ENCODE measurements at regions not wholly inside any gene's neighbourhood (a gene's known extent, or its start where the extent isn't known, plus 50 kb on each side); places are given as distances from the start of the nearest gene placed in this dataset.

GRCh38 chr11:120054016-120054752 is 83.7 kb downstream of the TRIM29 start:
- H3K4me2 ChIP-seq = no peak overlapping the region
- no peaks in the 10 kb centered on the region for H3K36me3 ChIP-seq (ENCODE audit: insufficient read depth)
- H3K27ac Mint-ChIP-seq = no peak overlapping the region
- no peak overlapping the region for H3K4me3 Mint-ChIP-seq
- no peak overlapping the region for H3K4me3 ChIP-seq
- H3K9me3 Mint-ChIP-seq = peaks cover 16% of the 10 kb centered on the region
- H3K27ac ChIP-seq (ENCODE audit: low read depth) = no peak overlapping the region
- no peak overlapping the region for H2AFZ ChIP-seq
- H3K27me3 ChIP-seq (ENCODE audit: insufficient read depth) = no peaks in the 10 kb centered on the region
- H3K4me1 ChIP-seq (ENCODE audit: insufficient read depth) = peaks cover 34% of the 10 kb centered on the region
- peaks cover 28% of the 10 kb centered on the region for H3K9me2 ChIP-seq (ENCODE audit: insufficient read depth)
- H3K27me3 Mint-ChIP-seq (ENCODE audit: insufficient read depth, low read depth, poor library complexity) = peaks cover 17% of the 10 kb centered on the region
- no peak for DNase-seq (ENCODE audit: low spot score)
- ATAC-seq = no peak
- H3K36me3 Mint-ChIP-seq (ENCODE audit: low read depth) = peaks cover 4% of the 10 kb centered on the region; the same call in 1 of the 3 replicates
- peaks cover 13% of the 10 kb centered on the region; the same call in 1 of the 2 replicates for H3F3A ChIP-seq (replicated peaks; ENCODE audit: low read depth)
- H4K20me1 ChIP-seq (replicated peaks; ENCODE audit: insufficient read depth) = no peaks in the 10 kb centered on the region
- no peak for TF ChIP-seq ZNF114 (CRISPR knock-in tag; IDR thresholded peaks at IDR 0.05)
- TF ChIP-seq EZH2phosphoT487 (IDR thresholded peaks at IDR 0.05; ENCODE audit: unreplicated experiment) = no peak
- TF ChIP-seq STAT1 (IDR thresholded peaks at IDR 0.05; ENCODE audit: unreplicated experiment) = no peak
- TF ChIP-seq CTCF (conservative IDR thresholded peaks at IDR 0.05; ENCODE audit: low read depth in 2 of 2) = no peak
- TF ChIP-seq CREB1 (CRISPR knock-in tag; IDR thresholded peaks at IDR 0.05; ENCODE audit: low read depth) = no peak
- TF ChIP-seq NANOG (IDR thresholded peaks at IDR 0.05; ENCODE audit: borderline replicate concordance) = no peak
- no peak for TF ChIP-seq ETS1 (IDR thresholded peaks at IDR 0.05)
- H3K79me2 ChIP-seq (replicated peaks; ENCODE audit: insufficient read depth) = no peaks in the 10 kb centered on the region
- H3K4me1 Mint-ChIP-seq = peaks cover 32% of the 10 kb centered on the region

GRCh38 chr11:120052196-120052775 is 85.6 kb downstream of the TRIM29 start:
- peaks cover under 1% of the 10 kb centered on the region; the same call in 1 of the 2 replicates for H3K36me3 ChIP-seq (ENCODE audit: insufficient read depth)
- H3K27ac Mint-ChIP-seq = no peak overlapping the region
- TF ChIP-seq STAT1 (IDR thresholded peaks at IDR 0.05; ENCODE audit: unreplicated experiment) (no peak), EZH2phosphoT487 (IDR thresholded peaks at IDR 0.05; ENCODE audit: unreplicated experiment) (no peak), CREB1 (CRISPR knock-in tag; IDR thresholded peaks at IDR 0.05; ENCODE audit: low read depth) (no peak), JUNB (IDR thresholded peaks at IDR 0.05; ENCODE audit: unreplicated experiment) (no peak), ZNF114 (CRISPR knock-in tag; IDR thresholded peaks at IDR 0.05) (no peak), POLR2AphosphoS5 (IDR thresholded peaks at IDR 0.05; ENCODE audit: low read depth) (no peak), ETS1 (IDR thresholded peaks at IDR 0.05) (no peak), NANOG (IDR thresholded peaks at IDR 0.05; ENCODE audit: borderline replicate concordance) (no peak), CTCF (conservative IDR thresholded peaks at IDR 0.05; ENCODE audit: low read depth in 2 of 2) (no peak), ZNF331 (CRISPR knock-in tag; IDR thresholded peaks at IDR 0.05; ENCODE audit: low read depth) (no peak), REST (IDR thresholded peaks at IDR 0.05; ENCODE audit: unreplicated experiment) (no peak)

More at GRCh38 chr11:120052196-120052775, 85.6 kb downstream of the TRIM29 start:
- Histone ChIP-seq H3F3A (replicated peaks; ENCODE audit: low read depth) (peaks cover 6% of the 10 kb centered on the region; the same call in 1 of the 2 replicates), H4K20me1 (replicated peaks; ENCODE audit: insufficient read depth) (no peaks in the 10 kb centered on the region), H3K27me3 (ENCODE audit: insufficient read depth) (no peaks in the 10 kb centered on the region), H2AFZ (no peak overlapping the region), H3K4me2 (no peak overlapping the region), H3K4me3 (no peak overlapping the region), H3K9me2 (ENCODE audit: insufficient read depth) (peaks cover 21% of the 10 kb centered on the region), H3K4me1 (ENCODE audit: insufficient read depth) (peaks cover 22% of the 10 kb centered on the region), H3K27ac (ENCODE audit: low read depth) (no peak overlapping the region), H3K79me2 (replicated peaks; ENCODE audit: insufficient read depth) (no peaks in the 10 kb centered on the region)
- DNase-seq (ENCODE audit: low spot score) = no peak
- Mint-ChIP-seq H3K27me3 (ENCODE audit: insufficient read depth, low read depth, poor library complexity) (peaks cover 11% of the 10 kb centered on the region), H3K9me3 (peaks cover 25% of the 10 kb centered on the region), H3K36me3 (ENCODE audit: low read depth) (peaks cover 11% of the 10 kb centered on the region), H3K4me3 (no peak overlapping the region), H3K4me1 (peaks cover 16% of the 10 kb centered on the region)
- ATAC-seq = no peak
